ENCODE measurements at regions not wholly inside any gene's neighbourhood (a gene's known extent, or its start where the extent isn't known, plus 50 kb on each side); places are given as distances from the start of the nearest gene placed in this dataset.

DNA sequence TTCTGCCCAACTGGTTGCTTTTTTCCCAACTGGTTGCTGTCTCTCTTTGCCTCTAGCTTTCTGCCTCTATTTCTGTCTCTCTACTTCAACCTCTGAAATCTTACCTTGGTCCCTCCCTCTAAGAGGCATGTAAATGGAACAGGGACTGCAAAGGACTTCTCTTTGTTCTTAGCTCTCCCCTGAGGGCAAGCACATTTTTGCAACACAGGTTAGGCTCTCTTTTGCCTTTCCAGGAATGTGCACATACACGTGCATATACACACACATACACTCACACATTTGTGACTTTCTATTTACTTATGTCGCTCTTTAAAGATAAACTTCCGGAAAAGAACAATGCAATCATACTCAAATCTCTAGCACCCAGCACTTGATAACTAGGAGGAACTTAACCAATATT lies 262.6 kb upstream of the DDX18 start:
- Histone ChIP-seq H3K4me1 (ENCODE audit: low read depth) (no peaks in the 10 kb centered on the region), H3K27ac (no peak overlapping the region), H3K9me3 (ENCODE audit: low read depth) (no peaks in the 10 kb centered on the region), H3K27me3 (no peaks in the 10 kb centered on the region), H3K36me3 (no peaks in the 10 kb centered on the region), H3K4me3 (no peak overlapping the region)
- TF ChIP-seq, protein P1, sequence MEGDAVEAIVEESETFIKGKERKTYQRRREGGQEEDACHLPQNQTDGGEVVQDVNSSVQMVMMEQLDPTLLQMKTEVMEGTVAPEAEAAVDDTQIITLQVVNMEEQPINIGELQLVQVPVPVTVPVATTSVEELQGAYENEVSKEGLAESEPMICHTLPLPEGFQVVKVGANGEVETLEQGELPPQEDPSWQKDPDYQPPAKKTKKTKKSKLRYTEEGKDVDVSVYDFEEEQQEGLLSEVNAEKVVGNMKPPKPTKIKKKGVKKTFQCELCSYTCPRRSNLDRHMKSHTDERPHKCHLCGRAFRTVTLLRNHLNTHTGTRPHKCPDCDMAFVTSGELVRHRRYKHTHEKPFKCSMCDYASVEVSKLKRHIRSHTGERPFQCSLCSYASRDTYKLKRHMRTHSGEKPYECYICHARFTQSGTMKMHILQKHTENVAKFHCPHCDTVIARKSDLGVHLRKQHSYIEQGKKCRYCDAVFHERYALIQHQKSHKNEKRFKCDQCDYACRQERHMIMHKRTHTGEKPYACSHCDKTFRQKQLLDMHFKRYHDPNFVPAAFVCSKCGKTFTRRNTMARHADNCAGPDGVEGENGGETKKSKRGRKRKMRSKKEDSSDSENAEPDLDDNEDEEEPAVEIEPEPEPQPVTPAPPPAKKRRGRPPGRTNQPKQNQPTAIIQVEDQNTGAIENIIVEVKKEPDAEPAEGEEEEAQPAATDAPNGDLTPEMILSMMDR (IDR thresholded peaks at IDR 0.05; ENCODE audit: low read depth, low read length) = no peak
- DNase-seq (ENCODE audit: low read depth in 1 of 2, low spot score in 1 of 2) = no peak

DNA sequence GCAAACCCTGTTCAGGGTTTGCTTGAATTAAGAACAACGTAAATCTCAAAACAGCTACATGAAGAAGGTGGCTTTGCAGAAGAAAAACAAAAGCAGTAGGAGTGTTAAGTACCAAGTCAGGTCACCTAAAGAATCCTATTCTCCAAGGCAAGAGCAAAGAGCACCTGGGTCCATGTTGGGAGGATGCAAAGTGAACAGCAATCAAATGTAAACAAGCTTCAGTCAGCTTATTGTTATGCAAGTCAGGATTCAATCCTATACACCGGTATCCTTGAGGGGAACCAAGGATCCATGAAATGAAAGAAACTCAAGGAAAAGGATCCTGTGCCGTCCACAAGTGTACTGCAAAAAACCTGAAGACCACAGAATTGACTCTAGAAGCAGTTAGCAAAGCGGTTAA lies 261.0 kb upstream of the DDX18 start:
- no peak for DNase-seq (ENCODE audit: low read depth in 1 of 2, low spot score in 1 of 2)
- H3K27ac ChIP-seq = no peak overlapping the region
- H3K27me3 ChIP-seq = no peaks in the 10 kb centered on the region
- no peaks in the 10 kb centered on the region for H3K9me3 ChIP-seq (ENCODE audit: low read depth)
- H3K4me1 ChIP-seq (ENCODE audit: low read depth) = no peaks in the 10 kb centered on the region
- TF ChIP-seq, protein P1 (IDR thresholded peaks at IDR 0.05; ENCODE audit: low read depth, low read length) = no peak
- H3K36me3 ChIP-seq = no peaks in the 10 kb centered on the region
- H3K4me3 ChIP-seq = no peak overlapping the region

DNA sequence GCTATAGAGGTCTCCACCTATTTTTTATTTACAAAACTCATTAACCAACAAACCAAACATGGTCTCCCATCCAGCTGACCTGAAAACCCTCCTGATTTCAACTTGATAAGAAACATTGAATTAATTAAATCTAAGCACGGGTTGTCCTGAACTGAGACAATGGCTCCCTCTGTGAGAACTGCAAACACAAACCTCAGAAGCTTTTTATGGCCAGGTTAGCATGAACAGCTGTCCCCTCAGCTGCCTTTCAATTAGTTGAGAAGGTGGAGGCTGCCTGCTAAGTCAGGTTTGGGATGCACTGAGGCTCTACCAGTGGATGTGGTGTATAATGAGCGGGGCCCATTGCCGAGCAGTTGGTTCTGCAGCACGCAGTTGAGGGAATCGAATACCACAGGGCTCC lies 258.5 kb upstream of the DDX18 start:
- Histone ChIP-seq H3K4me3 (no peak overlapping the region), H3K27me3 (no peaks in the 10 kb centered on the region), H3K4me1 (ENCODE audit: low read depth) (no peaks in the 10 kb centered on the region), H3K27ac (no peak overlapping the region), H3K9me3 (ENCODE audit: low read depth) (no peaks in the 10 kb centered on the region), H3K36me3 (no peaks in the 10 kb centered on the region)
- TF ChIP-seq, protein P1 (IDR thresholded peaks at IDR 0.05; ENCODE audit: low read depth, low read length) = no peak
- no peak for DNase-seq (ENCODE audit: low read depth in 1 of 2, low spot score in 1 of 2)

DNA sequence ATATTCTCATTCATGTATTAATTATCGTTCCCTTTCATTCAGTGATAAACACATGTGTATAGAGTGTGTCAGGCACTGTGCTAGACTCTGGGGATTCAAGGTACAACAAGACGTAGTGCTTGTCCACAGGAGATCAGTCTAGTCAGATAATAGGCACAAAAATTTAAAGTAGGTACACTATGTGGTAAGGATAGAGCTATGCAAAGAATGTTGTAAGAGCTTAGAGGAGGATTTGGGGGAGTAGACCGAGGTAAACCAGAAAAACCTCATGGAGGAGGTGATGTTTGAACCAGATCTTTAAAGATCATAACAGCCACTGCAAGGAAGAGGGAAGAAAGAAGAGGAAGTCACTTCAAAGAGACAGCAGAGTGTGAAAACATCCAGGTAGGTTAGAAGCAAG lies 256.9 kb upstream of the DDX18 start:
- Histone ChIP-seq H3K27me3 (no peaks in the 10 kb centered on the region), H3K4me1 (ENCODE audit: low read depth) (no peaks in the 10 kb centered on the region), H3K27ac (no peak overlapping the region), H3K4me3 (no peak overlapping the region), H3K9me3 (ENCODE audit: low read depth) (no peaks in the 10 kb centered on the region), H3K36me3 (no peaks in the 10 kb centered on the region)
- DNase-seq (ENCODE audit: low read depth in 1 of 2, low spot score in 1 of 2) = no peak
- TF ChIP-seq, protein P1 (IDR thresholded peaks at IDR 0.05; ENCODE audit: low read depth, low read length) = no peak

DNA sequence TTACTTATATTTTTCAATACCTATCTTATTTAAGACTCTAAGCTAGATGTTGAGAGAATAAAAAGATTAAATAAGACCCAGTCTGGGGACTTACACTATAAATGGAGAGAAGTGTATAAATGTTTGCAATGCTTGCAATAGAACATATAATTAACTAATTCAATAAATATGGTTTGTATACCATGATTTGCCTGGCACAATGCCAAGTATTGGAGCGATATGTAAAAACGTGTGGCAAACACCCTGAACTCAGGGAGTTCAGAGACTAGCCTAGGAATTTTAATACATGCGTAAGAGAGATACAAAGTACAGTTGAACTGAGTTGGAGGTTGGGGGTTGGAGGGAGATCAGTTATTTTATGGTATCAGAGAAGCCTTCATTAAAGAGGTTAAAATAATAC lies 251.8 kb upstream of the DDX18 start:
- TF ChIP-seq, protein P1 (IDR thresholded peaks at IDR 0.05; ENCODE audit: low read depth, low read length) = no peak
- Histone ChIP-seq H3K4me1 (ENCODE audit: low read depth) (no peaks in the 10 kb centered on the region), H3K9me3 (ENCODE audit: low read depth) (no peaks in the 10 kb centered on the region), H3K36me3 (no peaks in the 10 kb centered on the region), H3K27me3 (no peaks in the 10 kb centered on the region), H3K4me3 (no peak overlapping the region), H3K27ac (no peak overlapping the region)
- DNase-seq (ENCODE audit: low read depth in 1 of 2, low spot score in 1 of 2) = no peak

Data from cardiac muscle cell (in vitro differentiated cells and primary cell).